Liver (tissue), 3 donors: ENCODE measurements at regions not wholly inside any gene's neighbourhood (a gene's known extent, or its start where the extent isn't known, plus 50 kb on each side); places are given as distances from the start of the nearest gene placed in this dataset.

Experiments used
- CTCF ChIP-seq: fragments of 150-350 bp; IDR thresholded peaks from 2 replicates; pipeline ENCODE4 v1.5.1; 2017; ENCODE audit warnings: improper control_type of control experiment, low read depth, low read length; ENCODE audit not compliant: missing input control
- EGR1 ChIP-seq, 2 donors: IDR thresholded peaks; 2 replicates each; pipeline ENCODE4 v1.6.1; 2016 to 2018; ENCODE audit warnings: antibody characterized with exemption in 2 of 2, low read depth in 2 of 2
- GABPA ChIP-seq, 2 donors: IDR thresholded peaks in 1 of 2; conservative IDR thresholded peaks in 1 of 2; 2 replicates each; pipeline ENCODE4 v1.6.1; 2016; ENCODE audit warnings: antibody characterized with exemption in 2 of 2, mild to moderate bottlenecking in 1 of 2, moderate library complexity in 1 of 2
- ZBTB33 ChIP-seq: IDR thresholded peaks from 2 replicates; pipeline ENCODE4 v1.6.1; 2016; ENCODE audit warnings: antibody characterized with exemption
- donor health status: healthy.
- donor health status: healthy.

GRCh38 chr4:176478076-176478475 is 158.3 kb downstream of the SPCS3 start:
- no peak for TF ChIP-seq CTCF
- no peak for TF ChIP-seq EGR1 (IDR thresholded peaks at IDR 0.05; ENCODE audit: low read depth in 2 of 2)
- no peak for TF ChIP-seq GABPA (IDR thresholded peaks at IDR 0.05 in 1 of 2, conservative IDR thresholded peaks at IDR 0.05 in 1 of 2)
- no peak for TF ChIP-seq ZBTB33
